HL-60 (cell line): ENCODE measurements at regions not wholly inside any gene's neighbourhood (a gene's known extent, or its start where the extent isn't known, plus 50 kb on each side); places are given as distances from the start of the nearest gene placed in this dataset.

Source experiments
- DNase-seq, 2 experiments: peaks; one replicate each; pipeline ENCODE4 v3.0.0-alpha.2; 2010 to 2020; ENCODE audit warnings: low read depth in 1 of 2, low spot score in 1 of 2
- H3K27ac ChIP-seq: fragments of 250-450 bp; sonication (Bioruptor Pico); replicated peaks from 2 replicates; pipeline ENCODE4 v1.5.1; 2020; ENCODE audit warnings: mild to moderate bottlenecking, moderate library complexity
- H3K27me3 ChIP-seq: fragments of 250-450 bp; sonication (Bioruptor Pico); 2 replicates; pipeline ENCODE4 v1.5.1; 2021; ENCODE audit warnings: mild to moderate bottlenecking, moderate library complexity; ENCODE audit not compliant: insufficient read depth, poor library complexity, severe bottlenecking
- H3K4me3 ChIP-seq: replicated peaks from 2 replicates; pipeline ENCODE4 v1.5.1; 2011; ENCODE audit warnings: mild to moderate bottlenecking, control low read depth, low read length; ENCODE audit not compliant: insufficient read depth
- GABPA ChIP-seq: IDR thresholded peaks from 2 replicates; pipeline ENCODE4 v1.6.1; 2012; ENCODE audit warnings: low read depth
- POLR2AphosphoS5 ChIP-seq: IDR thresholded peaks from 2 replicates; pipeline ENCODE4 v1.6.1; 2012; ENCODE audit warnings: low read depth
- SPI1 ChIP-seq: IDR thresholded peaks from 2 replicates; pipeline ENCODE4 v1.6.1; 2012; ENCODE audit warnings: low read depth, mild to moderate bottlenecking, borderline replicate concordance
- TF ChIP-seq, protein P1 (sequence below): IDR thresholded peaks from one replicate; pipeline ENCODE4 v1.5.1; 2011; ENCODE audit warnings: low read length, control low read depth, inconsistent platforms; ENCODE audit not compliant: insufficient read depth
- TF ChIP-seq, protein P2 (sequence below): IDR thresholded peaks from 2 replicates; pipeline ENCODE4 v1.6.1; 2012; ENCODE audit warnings: low read depth; ENCODE audit not compliant: insufficient replicate concordance

DNA sequence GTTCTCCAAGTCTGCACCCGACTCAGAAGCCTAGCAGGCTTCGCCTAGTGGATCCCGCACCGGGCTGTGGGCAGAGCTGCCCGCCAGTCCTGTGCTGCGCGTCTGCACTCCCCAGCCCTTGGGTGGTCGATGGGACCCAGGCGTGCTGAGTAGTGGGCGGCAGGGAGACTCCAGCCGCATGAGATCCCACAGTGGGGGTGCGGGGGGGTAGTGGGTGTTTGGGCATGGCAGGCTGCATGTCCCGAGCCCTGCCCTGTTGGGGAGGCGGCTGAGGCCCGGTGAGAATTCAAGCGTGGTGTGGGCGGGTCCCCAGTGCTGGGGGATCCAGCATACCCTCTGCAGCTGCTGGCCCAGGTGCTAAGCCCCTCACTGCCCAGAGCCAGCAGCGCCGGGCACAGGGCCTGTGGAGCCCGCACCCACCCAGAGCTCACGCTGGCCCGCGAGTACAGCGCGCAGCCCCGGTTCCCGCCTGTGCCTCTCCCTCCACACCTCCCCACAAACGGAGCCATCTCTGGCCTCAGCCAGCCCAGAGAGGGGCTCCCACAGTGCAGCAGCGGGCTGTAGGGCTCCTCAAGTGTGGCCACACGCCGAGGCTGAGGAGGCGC lies 53.9 kb upstream of the BNC2 start:
- Histone ChIP-seq H3K4me3 (no peak overlapping the region), H3K27ac (no peak overlapping the region), H3K27me3 (no peaks in the 10 kb centered on the region)
- no peak for DNase-seq
- TF ChIP-seq GABPA (no peak), POLR2AphosphoS5 (no peak), SPI1 (no peak)
- TF ChIP-seq, protein P1, sequence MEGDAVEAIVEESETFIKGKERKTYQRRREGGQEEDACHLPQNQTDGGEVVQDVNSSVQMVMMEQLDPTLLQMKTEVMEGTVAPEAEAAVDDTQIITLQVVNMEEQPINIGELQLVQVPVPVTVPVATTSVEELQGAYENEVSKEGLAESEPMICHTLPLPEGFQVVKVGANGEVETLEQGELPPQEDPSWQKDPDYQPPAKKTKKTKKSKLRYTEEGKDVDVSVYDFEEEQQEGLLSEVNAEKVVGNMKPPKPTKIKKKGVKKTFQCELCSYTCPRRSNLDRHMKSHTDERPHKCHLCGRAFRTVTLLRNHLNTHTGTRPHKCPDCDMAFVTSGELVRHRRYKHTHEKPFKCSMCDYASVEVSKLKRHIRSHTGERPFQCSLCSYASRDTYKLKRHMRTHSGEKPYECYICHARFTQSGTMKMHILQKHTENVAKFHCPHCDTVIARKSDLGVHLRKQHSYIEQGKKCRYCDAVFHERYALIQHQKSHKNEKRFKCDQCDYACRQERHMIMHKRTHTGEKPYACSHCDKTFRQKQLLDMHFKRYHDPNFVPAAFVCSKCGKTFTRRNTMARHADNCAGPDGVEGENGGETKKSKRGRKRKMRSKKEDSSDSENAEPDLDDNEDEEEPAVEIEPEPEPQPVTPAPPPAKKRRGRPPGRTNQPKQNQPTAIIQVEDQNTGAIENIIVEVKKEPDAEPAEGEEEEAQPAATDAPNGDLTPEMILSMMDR = no peak
- TF ChIP-seq, protein P2, sequence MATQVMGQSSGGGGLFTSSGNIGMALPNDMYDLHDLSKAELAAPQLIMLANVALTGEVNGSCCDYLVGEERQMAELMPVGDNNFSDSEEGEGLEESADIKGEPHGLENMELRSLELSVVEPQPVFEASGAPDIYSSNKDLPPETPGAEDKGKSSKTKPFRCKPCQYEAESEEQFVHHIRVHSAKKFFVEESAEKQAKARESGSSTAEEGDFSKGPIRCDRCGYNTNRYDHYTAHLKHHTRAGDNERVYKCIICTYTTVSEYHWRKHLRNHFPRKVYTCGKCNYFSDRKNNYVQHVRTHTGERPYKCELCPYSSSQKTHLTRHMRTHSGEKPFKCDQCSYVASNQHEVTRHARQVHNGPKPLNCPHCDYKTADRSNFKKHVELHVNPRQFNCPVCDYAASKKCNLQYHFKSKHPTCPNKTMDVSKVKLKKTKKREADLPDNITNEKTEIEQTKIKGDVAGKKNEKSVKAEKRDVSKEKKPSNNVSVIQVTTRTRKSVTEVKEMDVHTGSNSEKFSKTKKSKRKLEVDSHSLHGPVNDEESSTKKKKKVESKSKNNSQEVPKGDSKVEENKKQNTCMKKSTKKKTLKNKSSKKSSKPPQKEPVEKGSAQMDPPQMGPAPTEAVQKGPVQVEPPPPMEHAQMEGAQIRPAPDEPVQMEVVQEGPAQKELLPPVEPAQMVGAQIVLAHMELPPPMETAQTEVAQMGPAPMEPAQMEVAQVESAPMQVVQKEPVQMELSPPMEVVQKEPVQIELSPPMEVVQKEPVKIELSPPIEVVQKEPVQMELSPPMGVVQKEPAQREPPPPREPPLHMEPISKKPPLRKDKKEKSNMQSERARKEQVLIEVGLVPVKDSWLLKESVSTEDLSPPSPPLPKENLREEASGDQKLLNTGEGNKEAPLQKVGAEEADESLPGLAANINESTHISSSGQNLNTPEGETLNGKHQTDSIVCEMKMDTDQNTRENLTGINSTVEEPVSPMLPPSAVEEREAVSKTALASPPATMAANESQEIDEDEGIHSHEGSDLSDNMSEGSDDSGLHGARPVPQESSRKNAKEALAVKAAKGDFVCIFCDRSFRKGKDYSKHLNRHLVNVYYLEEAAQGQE = no peak

DNA sequence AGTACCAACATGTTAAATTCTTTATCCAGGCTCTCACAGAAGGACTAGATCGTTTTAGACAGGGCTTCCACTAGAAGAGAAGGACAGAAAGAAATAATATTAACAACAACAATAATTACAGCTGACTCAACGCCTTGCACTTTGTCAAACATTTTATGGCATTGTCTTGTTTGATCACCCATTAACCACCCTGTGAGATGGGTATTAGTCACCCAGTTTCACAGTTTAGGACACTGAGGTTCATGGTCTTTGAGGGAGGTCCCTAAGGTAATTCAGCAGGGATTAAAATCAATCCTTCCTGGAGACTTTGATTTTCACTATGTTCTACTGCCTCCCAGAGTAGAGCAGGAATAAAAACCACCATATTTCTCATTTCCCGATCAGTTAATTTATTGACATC lies 51.4 kb upstream of the BNC2 start:
- no peak overlapping the region for H3K27ac ChIP-seq
- no peak for TF ChIP-seq POLR2AphosphoS5
- TF ChIP-seq GABPA = no peak
- TF ChIP-seq SPI1 = no peak
- TF ChIP-seq, protein P1 = no peak
- TF ChIP-seq, protein P2 = no peak

More for the DNA sequence above, 51.4 kb upstream of the BNC2 start:
- Histone ChIP-seq H3K4me3 (no peak overlapping the region), H3K27me3 (no peaks in the 10 kb centered on the region)
- no peak for DNase-seq
